Lower leg skin (tissue), 3 donors: ENCODE measurements at regions not wholly inside any gene's neighbourhood (a gene's known extent, or its start where the extent isn't known, plus 50 kb on each side); places are given as distances from the start of the nearest gene placed in this dataset.

ENCODE experiments used
- CTCF ChIP-seq, 3 donors: fragments of 450-650 bp; IDR thresholded peaks; one replicate each; pipeline ENCODE4 v1.5.1; 2016; ENCODE audit warnings: antibody characterized with exemption in 3 of 3, mild to moderate bottlenecking in 3 of 3, moderate library complexity in 2 of 3
- POLR2A ChIP-seq, 2 donors: fragments of 450-650 bp; IDR thresholded peaks; one replicate each; pipeline ENCODE4 v1.6.1; 2016 to 2017; ENCODE audit warnings: antibody characterized with exemption in 2 of 2, mild to moderate bottlenecking in 1 of 2, moderate library complexity in 1 of 2

- TF ChIP-seq CTCF (IDR thresholded peaks at IDR 0.05) (no peak), POLR2A (IDR thresholded peaks at IDR 0.05) (no peak)
Measured at GRCh38 chr14:53881921-53882320, 74.7 kb downstream of the BMP4 start.
